SW480 (cell line): ENCODE measurements at regions not wholly inside any gene's neighbourhood (a gene's known extent, or its start where the extent isn't known, plus 50 kb on each side); places are given as distances from the start of the nearest gene placed in this dataset.
A peak's percentile ranks its signal among the peaks of the same experiment; 100 is the strongest.
"Not testable (repeated sequence)": the region's sequence is repeated elsewhere in the genome, so short reads cannot be mapped to it uniquely, and the experiment has no call there.

Experiments used
- DNase-seq: peaks from one replicate; pipeline ENCODE4 v3.0.0-alpha.2; 2016; ENCODE audit warnings: low spot score

- DNase-seq: no peak
Measured at GRCh38 chr3:192038726-192039125, 577.8 kb downstream of the PYDC2 start.

- DNase-seq: no peak
Measured at GRCh38 chr3:192039593-192039992, 578.6 kb downstream of the PYDC2 start.

- no peak for DNase-seq
Measured at GRCh38 chr3:192040282-192041043, 579.5 kb downstream of the PYDC2 start.

- DNase-seq: no peak
Measured at GRCh38 chr3:192042116-192042515, 581.2 kb downstream of the PYDC2 start.

- DNase-seq: no peak
Measured at GRCh38 chr3:192054881-192055280, 593.9 kb downstream of the PYDC2 start.

- no peak for DNase-seq
Measured at GRCh38 chr3:192055946-192056345, 595.0 kb downstream of the PYDC2 start.

- no peak for DNase-seq
Measured at GRCh38 chr3:192057261-192057660, 596.3 kb downstream of the PYDC2 start.

GRCh38 chr3:192060160-192060781 lies 599.3 kb downstream of the PYDC2 start:
- peak; percentile 21 for DNase-seq

- DNase-seq: no peak
Measured at GRCh38 chr3:192061426-192061825, 600.5 kb downstream of the PYDC2 start.

- no peak for DNase-seq
Measured at GRCh38 chr3:192062186-192062585, 601.2 kb downstream of the PYDC2 start.

GRCh38 chr3:192063570-192063969 lies 602.6 kb downstream of the PYDC2 start:
- DNase-seq: no peak

- no peak for DNase-seq
Measured at GRCh38 chr3:192064959-192065358, 604.0 kb downstream of the PYDC2 start.

GRCh38 chr3:192066253-192066652 lies 605.3 kb downstream of the PYDC2 start:
- not testable (repeated sequence) for DNase-seq

- no peak for DNase-seq
Measured at GRCh38 chr3:192068464-192069254, 607.7 kb downstream of the PYDC2 start.

- peak; percentile 81 for DNase-seq
Measured at GRCh38 chr3:192077795-192078497, 617.0 kb downstream of the PYDC2 start.

- peak; percentile 11 for DNase-seq
Measured at GRCh38 chr3:192079098-192079497, 618.1 kb downstream of the PYDC2 start.

- DNase-seq: no peak
Measured at GRCh38 chr3:192080336-192080735, 619.4 kb downstream of the PYDC2 start.

GRCh38 chr3:192082730-192083660 lies 622.0 kb downstream of the PYDC2 start:
- peak; percentile 49 for DNase-seq
